ENCODE measurements at regions not wholly inside any gene's neighbourhood (a gene's known extent, or its start where the extent isn't known, plus 50 kb on each side); places are given as distances from the start of the nearest gene placed in this dataset.

- TF ChIP-seq CTCF (conservative IDR thresholded peaks at IDR 0.05; ENCODE audit: low read depth, low read length): no peak
- no peak for TF ChIP-seq EZH2 (IDR thresholded peaks at IDR 0.05; ENCODE audit: low read length, unreplicated experiment)
- TF ChIP-seq EZH2phosphoT487 (IDR thresholded peaks at IDR 0.05; ENCODE audit: borderline replicate concordance, low read length): no peak
Measured at GRCh38 chr6:125544819-125545218, 204.6 kb upstream of the HEY2 start.

Measured in PC-3 (cell line).